HEK293 (cell line): ENCODE measurements at regions not wholly inside any gene's neighbourhood (a gene's known extent, or its start where the extent isn't known, plus 50 kb on each side); places are given as distances from the start of the nearest gene placed in this dataset.

Experiments used
- ZFP37 ChIP-seq: fragments of 450-650 bp; formaldehyde crosslinking; IDR thresholded peaks from 2 replicates; pipeline ENCODE4 v1.5.1; 2016; ENCODE audit warnings: missing biosample characterization, missing genetic modification characterization
- ZNF404 ChIP-seq: fragments of 450-650 bp; formaldehyde crosslinking; IDR thresholded peaks from 2 replicates; pipeline ENCODE4 v1.5.1; 2017; ENCODE audit warnings: missing biosample characterization, missing genetic modification characterization
- ZNF792 ChIP-seq: fragments of 450-650 bp; formaldehyde crosslinking; IDR thresholded peaks from 2 replicates; pipeline ENCODE4 v1.5.1; 2016; ENCODE audit warnings: missing biosample characterization, missing genetic modification characterization
- TF ChIP-seq, protein P1 (sequence below): fragments of 450-650 bp; formaldehyde crosslinking; IDR thresholded peaks from 2 replicates; pipeline ENCODE4 v1.5.1; 2016; ENCODE audit warnings: missing biosample characterization, missing genetic modification characterization
- TF ChIP-seq, protein P2 (sequence below): fragments of 450-650 bp; formaldehyde crosslinking; IDR thresholded peaks from 2 replicates; pipeline ENCODE4 v1.5.1; 2016; ENCODE audit warnings: missing biosample characterization, missing genetic modification characterization

DNA sequence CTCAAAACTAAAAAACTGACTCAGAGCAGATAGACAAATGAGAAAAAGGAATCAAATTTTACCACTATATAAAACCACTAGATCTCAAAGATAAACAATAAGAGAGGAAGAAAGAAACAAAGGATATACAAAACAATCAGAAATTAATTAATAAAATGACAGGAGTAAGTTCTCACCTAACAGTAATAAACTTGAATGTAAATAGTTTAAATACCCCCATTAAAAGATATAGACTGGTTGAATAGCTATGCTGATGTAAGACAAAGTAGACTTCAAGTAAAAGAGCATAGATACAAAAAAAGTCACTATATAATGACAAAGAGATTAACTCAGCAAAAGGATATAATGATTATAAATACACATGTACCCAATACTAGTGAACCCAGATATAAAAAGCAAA, 72.3 kb upstream of the GNAZ start:
- TF ChIP-seq, protein P1, sequence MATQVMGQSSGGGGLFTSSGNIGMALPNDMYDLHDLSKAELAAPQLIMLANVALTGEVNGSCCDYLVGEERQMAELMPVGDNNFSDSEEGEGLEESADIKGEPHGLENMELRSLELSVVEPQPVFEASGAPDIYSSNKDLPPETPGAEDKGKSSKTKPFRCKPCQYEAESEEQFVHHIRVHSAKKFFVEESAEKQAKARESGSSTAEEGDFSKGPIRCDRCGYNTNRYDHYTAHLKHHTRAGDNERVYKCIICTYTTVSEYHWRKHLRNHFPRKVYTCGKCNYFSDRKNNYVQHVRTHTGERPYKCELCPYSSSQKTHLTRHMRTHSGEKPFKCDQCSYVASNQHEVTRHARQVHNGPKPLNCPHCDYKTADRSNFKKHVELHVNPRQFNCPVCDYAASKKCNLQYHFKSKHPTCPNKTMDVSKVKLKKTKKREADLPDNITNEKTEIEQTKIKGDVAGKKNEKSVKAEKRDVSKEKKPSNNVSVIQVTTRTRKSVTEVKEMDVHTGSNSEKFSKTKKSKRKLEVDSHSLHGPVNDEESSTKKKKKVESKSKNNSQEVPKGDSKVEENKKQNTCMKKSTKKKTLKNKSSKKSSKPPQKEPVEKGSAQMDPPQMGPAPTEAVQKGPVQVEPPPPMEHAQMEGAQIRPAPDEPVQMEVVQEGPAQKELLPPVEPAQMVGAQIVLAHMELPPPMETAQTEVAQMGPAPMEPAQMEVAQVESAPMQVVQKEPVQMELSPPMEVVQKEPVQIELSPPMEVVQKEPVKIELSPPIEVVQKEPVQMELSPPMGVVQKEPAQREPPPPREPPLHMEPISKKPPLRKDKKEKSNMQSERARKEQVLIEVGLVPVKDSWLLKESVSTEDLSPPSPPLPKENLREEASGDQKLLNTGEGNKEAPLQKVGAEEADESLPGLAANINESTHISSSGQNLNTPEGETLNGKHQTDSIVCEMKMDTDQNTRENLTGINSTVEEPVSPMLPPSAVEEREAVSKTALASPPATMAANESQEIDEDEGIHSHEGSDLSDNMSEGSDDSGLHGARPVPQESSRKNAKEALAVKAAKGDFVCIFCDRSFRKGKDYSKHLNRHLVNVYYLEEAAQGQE (tag by site-specific recombination): no peak
- TF ChIP-seq ZNF792 (tag by site-specific recombination) (no peak), ZFP37 (tag by site-specific recombination) (no peak), ZNF404 (tag by site-specific recombination) (no peak)
- TF ChIP-seq, protein P2, sequence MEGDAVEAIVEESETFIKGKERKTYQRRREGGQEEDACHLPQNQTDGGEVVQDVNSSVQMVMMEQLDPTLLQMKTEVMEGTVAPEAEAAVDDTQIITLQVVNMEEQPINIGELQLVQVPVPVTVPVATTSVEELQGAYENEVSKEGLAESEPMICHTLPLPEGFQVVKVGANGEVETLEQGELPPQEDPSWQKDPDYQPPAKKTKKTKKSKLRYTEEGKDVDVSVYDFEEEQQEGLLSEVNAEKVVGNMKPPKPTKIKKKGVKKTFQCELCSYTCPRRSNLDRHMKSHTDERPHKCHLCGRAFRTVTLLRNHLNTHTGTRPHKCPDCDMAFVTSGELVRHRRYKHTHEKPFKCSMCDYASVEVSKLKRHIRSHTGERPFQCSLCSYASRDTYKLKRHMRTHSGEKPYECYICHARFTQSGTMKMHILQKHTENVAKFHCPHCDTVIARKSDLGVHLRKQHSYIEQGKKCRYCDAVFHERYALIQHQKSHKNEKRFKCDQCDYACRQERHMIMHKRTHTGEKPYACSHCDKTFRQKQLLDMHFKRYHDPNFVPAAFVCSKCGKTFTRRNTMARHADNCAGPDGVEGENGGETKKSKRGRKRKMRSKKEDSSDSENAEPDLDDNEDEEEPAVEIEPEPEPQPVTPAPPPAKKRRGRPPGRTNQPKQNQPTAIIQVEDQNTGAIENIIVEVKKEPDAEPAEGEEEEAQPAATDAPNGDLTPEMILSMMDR (tag by site-specific recombination): no peak
